Uterus (tissue), 3 donors: ENCODE measurements at regions not wholly inside any gene's neighbourhood (a gene's known extent, or its start where the extent isn't known, plus 50 kb on each side); places are given as distances from the start of the nearest gene placed in this dataset.
A peak's percentile ranks its signal among the peaks of the same experiment; 100 is the strongest.

Experiments
- DNase-seq, 2 donors: peaks; one replicate each; pipeline ENCODE4 v3.0.0-alpha.2; 2019 to 2020
- H3K27ac ChIP-seq, 2 donors: fragments of 200-600 bp; sonication (generic); 1 replicate in 1 of 2; 2 replicates in 1 of 2; pipeline ENCODE4 v1.5.1; 2016 to 2018
- H3K27me3 ChIP-seq, 2 donors: fragments of 200-600 bp; sonication (generic); one replicate each; pipeline ENCODE4 v1.5.1; 2018 to 2019; ENCODE audit warnings: control low read depth in 1 of 2
- H3K36me3 ChIP-seq, 2 donors: fragments of 200-600 bp; sonication (generic); one replicate each; pipeline ENCODE4 v1.5.1; 2019; ENCODE audit warnings: control low read depth in 1 of 2
- H3K4me1 ChIP-seq, 2 donors: fragments of 200-600 bp; sonication (generic); one replicate each; pipeline ENCODE4 v1.5.1; 2018 to 2019; ENCODE audit warnings: control low read depth in 1 of 2
- H3K4me3 ChIP-seq, 2 donors: fragments of 200-600 bp; sonication (generic); 1 replicate in 1 of 2; 2 replicates in 1 of 2; pipeline ENCODE4 v1.5.1; 2018 to 2019; ENCODE audit warnings: mild to moderate bottlenecking in 1 of 2
- H3K9me3 ChIP-seq, 2 donors: fragments of 200-600 bp; sonication (generic); one replicate each; pipeline ENCODE4 v1.5.1; 2019; ENCODE audit warnings: control low read depth in 1 of 2
- POLR2A ChIP-seq, 2 donors: fragments of 450-650 bp; IDR thresholded peaks; one replicate each; pipeline ENCODE4 v1.6.1; 2016; ENCODE audit warnings: antibody characterized with exemption in 2 of 2, mild to moderate bottlenecking in 1 of 2, moderate library complexity in 1 of 2
- intact Hi-C: fragments of 100-400 bp; cut with DNase I; formaldehyde crosslinking; loops from one replicate; pipeline ENCODE4 v1.15.1; 2023; ENCODE audit warnings: low total_unique reads
- TF ChIP-seq, protein P1 (sequence below), 4 experiments: fragments of 200-600 bp in 2 of 4; fragments of 450-650 bp in 2 of 4; sonication (generic) in 2 of 4; IDR thresholded peaks; one replicate each; pipeline ENCODE4 v1.5.1; 2016 to 2019; ENCODE audit warnings: antibody characterized with exemption in 4 of 4, mild to moderate bottlenecking in 2 of 4, moderate library complexity in 1 of 4
- donor health status: DM: yes; HTN: yes; CAD: no.

GRCh38 chr11:116386118-116386699, 386.6 kb downstream of the BUD13 start:
- no peak overlapping the region for H3K4me3 ChIP-seq
- H3K9me3 ChIP-seq, result no peaks in the 10 kb centered on the region
- no peaks in the 10 kb centered on the region for H3K36me3 ChIP-seq
- DNase-seq, result no peak
- intact Hi-C loops, result no loop called here
- H3K27me3 ChIP-seq, result no peaks in the 10 kb centered on the region
- TF ChIP-seq, protein P1, sequence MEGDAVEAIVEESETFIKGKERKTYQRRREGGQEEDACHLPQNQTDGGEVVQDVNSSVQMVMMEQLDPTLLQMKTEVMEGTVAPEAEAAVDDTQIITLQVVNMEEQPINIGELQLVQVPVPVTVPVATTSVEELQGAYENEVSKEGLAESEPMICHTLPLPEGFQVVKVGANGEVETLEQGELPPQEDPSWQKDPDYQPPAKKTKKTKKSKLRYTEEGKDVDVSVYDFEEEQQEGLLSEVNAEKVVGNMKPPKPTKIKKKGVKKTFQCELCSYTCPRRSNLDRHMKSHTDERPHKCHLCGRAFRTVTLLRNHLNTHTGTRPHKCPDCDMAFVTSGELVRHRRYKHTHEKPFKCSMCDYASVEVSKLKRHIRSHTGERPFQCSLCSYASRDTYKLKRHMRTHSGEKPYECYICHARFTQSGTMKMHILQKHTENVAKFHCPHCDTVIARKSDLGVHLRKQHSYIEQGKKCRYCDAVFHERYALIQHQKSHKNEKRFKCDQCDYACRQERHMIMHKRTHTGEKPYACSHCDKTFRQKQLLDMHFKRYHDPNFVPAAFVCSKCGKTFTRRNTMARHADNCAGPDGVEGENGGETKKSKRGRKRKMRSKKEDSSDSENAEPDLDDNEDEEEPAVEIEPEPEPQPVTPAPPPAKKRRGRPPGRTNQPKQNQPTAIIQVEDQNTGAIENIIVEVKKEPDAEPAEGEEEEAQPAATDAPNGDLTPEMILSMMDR (IDR thresholded peaks at IDR 0.05), result no peak
- no peak for TF ChIP-seq POLR2A (IDR thresholded peaks at IDR 0.05)
- no peak overlapping the region for H3K27ac ChIP-seq
- no peaks in the 10 kb centered on the region for H3K4me1 ChIP-seq

DNA sequence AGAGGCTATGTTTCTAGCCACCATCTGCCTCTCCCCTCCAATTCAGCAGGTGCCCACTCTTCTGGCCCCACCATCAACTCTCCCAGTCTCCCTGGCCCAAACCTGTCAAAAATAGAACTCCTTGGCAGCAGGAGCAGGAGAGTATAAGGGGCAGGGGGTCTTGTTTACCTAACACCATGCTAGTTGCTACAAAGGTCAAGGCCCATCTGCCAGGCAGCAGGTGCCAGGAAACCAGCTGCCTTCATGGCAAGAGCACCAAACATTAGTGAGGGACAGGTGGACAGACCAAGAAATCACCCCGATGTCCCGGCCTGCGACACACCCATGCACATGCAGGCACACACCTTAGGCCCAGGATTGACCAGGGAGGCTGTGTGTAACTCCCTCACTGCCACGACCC, 387.9 kb downstream of the BUD13 start:
- H3K4me3 ChIP-seq, result no peak overlapping the region

DNA sequence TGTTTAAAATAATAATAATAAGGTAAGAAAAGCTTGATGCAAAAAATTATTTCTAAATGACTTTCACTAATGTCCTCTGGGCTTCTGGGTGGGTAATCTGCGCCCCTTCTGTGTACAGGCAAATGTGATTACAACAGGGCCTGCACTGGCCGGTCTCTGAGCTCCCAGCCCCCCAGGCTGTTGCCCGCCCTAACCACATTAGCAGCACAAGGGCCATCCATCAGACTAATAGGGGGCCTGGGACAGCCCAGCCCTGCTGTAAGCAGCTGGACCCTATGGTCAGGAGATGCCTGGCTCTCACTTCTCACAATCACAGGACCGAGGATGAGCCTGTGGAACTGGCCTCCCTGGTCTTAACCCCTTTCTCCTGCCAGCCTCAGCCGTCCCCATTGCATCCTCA, 388.4 kb downstream of the BUD13 start:
- Histone ChIP-seq H3K4me1 (no peaks in the 10 kb centered on the region), H3K4me3 (no peak overlapping the region), H3K9me3 (no peaks in the 10 kb centered on the region), H3K27ac (no peak overlapping the region), H3K36me3 (no peaks in the 10 kb centered on the region), H3K27me3 (no peaks in the 10 kb centered on the region)
- no peak for DNase-seq
- intact Hi-C loops, result no loop called here
- TF ChIP-seq, protein P1 (IDR thresholded peaks at IDR 0.05), result no peak
- TF ChIP-seq POLR2A (IDR thresholded peaks at IDR 0.05), result no peak

More for the DNA sequence above, 387.9 kb downstream of the BUD13 start:
- no peaks in the 10 kb centered on the region for H3K27me3 ChIP-seq
- DNase-seq, result no peak
- no peaks in the 10 kb centered on the region for H3K36me3 ChIP-seq
- no peaks in the 10 kb centered on the region for H3K9me3 ChIP-seq
- H3K27ac ChIP-seq, result no peak overlapping the region
- TF ChIP-seq, protein P1 (IDR thresholded peaks at IDR 0.05), result no peak
- TF ChIP-seq POLR2A (IDR thresholded peaks at IDR 0.05), result no peak
- intact Hi-C loops, result no loop called here
- no peaks in the 10 kb centered on the region for H3K4me1 ChIP-seq

DNA sequence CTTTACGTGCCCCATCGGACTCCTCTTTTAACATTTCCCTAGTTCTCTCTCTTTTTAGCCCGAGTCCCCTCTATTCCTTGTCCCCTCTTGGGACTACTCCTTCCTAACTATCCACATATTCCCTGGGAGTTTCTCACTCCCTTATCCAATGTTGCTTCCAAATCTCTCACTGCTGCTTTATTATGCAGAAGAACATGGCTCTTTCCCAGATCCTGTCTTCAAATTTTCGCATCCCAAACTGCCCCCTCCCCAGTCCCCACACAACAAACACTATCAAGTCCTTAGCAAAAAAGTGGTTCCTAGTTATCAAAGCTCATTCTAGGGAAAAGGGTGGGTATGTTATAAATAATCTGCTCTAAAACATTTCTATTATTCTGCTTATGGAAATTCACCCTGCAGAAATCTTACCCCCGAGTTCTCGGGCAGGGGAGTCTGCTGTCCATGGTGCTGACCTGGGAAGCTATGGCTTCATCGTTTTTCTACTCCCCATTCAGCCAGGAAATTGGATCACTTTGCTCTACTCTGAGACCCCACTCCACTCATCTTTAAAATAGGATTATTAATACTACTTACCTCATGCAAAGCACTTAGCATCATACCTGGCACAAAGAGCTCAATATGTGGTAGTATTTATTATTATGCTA, 393.5 kb downstream of the BUD13 start:
- TF ChIP-seq, protein P1 (IDR thresholded peaks at IDR 0.05), result no peak
- no peak for TF ChIP-seq POLR2A (IDR thresholded peaks at IDR 0.05)
- H3K9me3 ChIP-seq, result no peaks in the 10 kb centered on the region

GRCh38 chr11:116376547-116376946, 396.2 kb downstream of the BUD13 start:
- Histone ChIP-seq H3K36me3 (no peaks in the 10 kb centered on the region), H3K9me3 (no peaks in the 10 kb centered on the region), H3K4me3 (no peak overlapping the region), H3K27ac (no peak overlapping the region), H3K27me3 (no peaks in the 10 kb centered on the region), H3K4me1 (no peaks in the 10 kb centered on the region)
- DNase-seq, result no peak
- TF ChIP-seq, protein P1 (IDR thresholded peaks at IDR 0.05), result no peak
- TF ChIP-seq POLR2A (IDR thresholded peaks at IDR 0.05), result no peak
- intact Hi-C loops, result no loop called here

More for the DNA sequence above, 393.5 kb downstream of the BUD13 start:
- Histone ChIP-seq H3K36me3 (no peaks in the 10 kb centered on the region), H3K4me3 (no peak overlapping the region), H3K27ac (no peak overlapping the region), H3K4me1 (no peaks in the 10 kb centered on the region), H3K27me3 (no peaks in the 10 kb centered on the region)
- peak in 1 of 2 donors; percentile 19 for DNase-seq
- intact Hi-C loops, result no loop called here
